GM12878 (cell line): ENCODE measurements at regions not wholly inside any gene's neighbourhood (a gene's known extent, or its start where the extent isn't known, plus 50 kb on each side); places are given as distances from the start of the nearest gene placed in this dataset.

ENCODE experiments used
- ATAC-seq: fragments of 200-7000 bp; cut with Tn5 transposase; 3 replicates; pipeline ENCODE4 v1.9.1; 2020; ENCODE audit warnings: mild to moderate bottlenecking, moderate library complexity
- BruUV-seq: library from RNA; stranded (reverse); fragments of 400-500 nt; replicated peaks from 2 replicates; lab custom pipeline; 2021; lab: Mats Ljungman, UMichigan
- CTCF ChIA-PET: fragments of 300-600 bp; sonication (Branson Sonifier 250); formaldehyde crosslinking; extraction: SDS; loops from one replicate; lab custom pipeline; 2021; ENCODE audit warnings: inconsistent platforms; lab: Yijun Ruan, JAX
- POLR2A ChIA-PET: fragments of 350-600 bp; formaldehyde crosslinking; extraction: SDS; loops from one replicate; lab custom pipeline; 2021; ENCODE audit warnings: inconsistent platforms; lab: Charles Lee
- RAD21 ChIA-PET: fragments of 300-600 bp; sonication (Branson Sonifier 250); formaldehyde crosslinking; loops from one replicate; lab custom pipeline; 2023; ENCODE audit warnings: antibody characterized with exemption; ENCODE audit not compliant: unreplicated experiment; lab: Charles Lee
- SMC1A ChIA-PET: fragments of 300-600 bp; sonication (Branson Sonifier 250); formaldehyde crosslinking; loops from one replicate; lab custom pipeline; 2023; ENCODE audit not compliant: unreplicated experiment, uncharacterized antibody; lab: Charles Lee
- DNase-seq: peaks from one replicate; pipeline ENCODE4 v3.0.0-alpha.2; 2011; ENCODE audit warnings: low read depth, low spot score
- FAIRE-seq: peaks from 3 replicates; lab custom pipeline; 2011; peaks lifted over from hg19 to GRCh38; lab: Jason Lieb, UNC
- H2AFZ ChIP-seq: 2 replicates; pipeline ENCODE4 v1.6.0; 2011; ENCODE audit warnings: low read depth, low read length, control low read depth; ENCODE audit not compliant: control insufficient read depth
- H3K27ac ChIP-seq: 2 replicates; pipeline ENCODE4 v1.5.1; 2011; ENCODE audit warnings: control low read depth; ENCODE audit not compliant: control insufficient read depth, insufficient read depth
- H3K27me3 ChIP-seq, 2 experiments: replicated peaks in 1 of 2; 2 replicates each; pipeline versions ENCODE4 v1.6.0 to v1.6.1; 2011; ENCODE audit warnings: low read length in 1 of 2; ENCODE audit not compliant: control insufficient read depth in 2 of 2, insufficient read depth in 2 of 2
- H3K36me3 ChIP-seq, 2 experiments: 2 replicates each; pipeline ENCODE4 v1.5.1; 2011; ENCODE audit warnings: low read length in 1 of 2; ENCODE audit not compliant: control insufficient read depth in 2 of 2, insufficient read depth in 2 of 2
- H3K4me1 ChIP-seq: 2 replicates; pipeline ENCODE4 v1.6.1; 2011; ENCODE audit warnings: mild to moderate bottlenecking, low read length, moderate library complexity, mixed read lengths; ENCODE audit not compliant: control insufficient read depth, insufficient read depth
- H3K4me2 ChIP-seq: 2 replicates; pipeline ENCODE4 v1.6.0; 2011; ENCODE audit warnings: control low read depth; ENCODE audit not compliant: control insufficient read depth, insufficient read depth
- H3K4me3 ChIP-seq: fragments of 200-600 bp; sonication (generic); 2 replicates; pipeline ENCODE4 v1.5.1; 2016
- H3K79me2 ChIP-seq: 2 replicates; pipeline ENCODE4 v1.6.0; 2011; ENCODE audit warnings: low read length; ENCODE audit not compliant: control insufficient read depth, insufficient read depth
- H3K9ac ChIP-seq: 2 replicates; pipeline ENCODE4 v1.8.0; 2011; ENCODE audit warnings: low read length, control low read depth, mixed read lengths; ENCODE audit not compliant: control insufficient read depth, insufficient read depth
- H3K9me3 ChIP-seq: replicated peaks from 3 replicates; pipeline ENCODE4 v1.5.1; 2011; ENCODE audit warnings: mild to moderate bottlenecking, low read length; ENCODE audit not compliant: control insufficient read depth, insufficient read depth
- H4K20me1 ChIP-seq: 2 replicates; pipeline ENCODE4 v1.6.0; 2011; ENCODE audit not compliant: control insufficient read depth, insufficient read depth
- ATF7 ChIP-seq: fragments of 450-650 bp; IDR thresholded peaks from 2 replicates; pipeline ENCODE4 v1.6.1; 2016; ENCODE audit warnings: low read depth, mild to moderate bottlenecking
- BMI1 ChIP-seq: fragments of 450-650 bp; IDR thresholded peaks from 2 replicates; pipeline ENCODE4 v1.6.1; 2016; ENCODE audit warnings: mild to moderate bottlenecking, moderate library complexity, borderline replicate concordance
- EED ChIP-seq: sonication (generic); IDR thresholded peaks from 2 replicates; pipeline ENCODE4 v1.6.1; 2016; ENCODE audit warnings: antibody characterized with exemption, low read depth
- ESRRA ChIP-seq: IDR thresholded peaks from 2 replicates; pipeline ENCODE4 v1.6.1; 2012; ENCODE audit warnings: mild to moderate bottlenecking, low read length, improper control_type of control experiment
- EZH2 ChIP-seq: IDR thresholded peaks from 2 replicates; pipeline ENCODE4 v1.6.1; 2012; ENCODE audit warnings: low read depth, mild to moderate bottlenecking, control low read depth, inconsistent platforms, low read length, borderline replicate concordance; ENCODE audit not compliant: control insufficient read depth
- HSF1 ChIP-seq: fragments of 150-350 bp; IDR thresholded peaks from 2 replicates; pipeline ENCODE4 v1.6.1; 2014; ENCODE audit warnings: mild to moderate bottlenecking, low read depth, low read length
- MAX ChIP-seq: IDR thresholded peaks from 2 replicates; pipeline ENCODE4 v1.6.1; 2012; ENCODE audit warnings: low read depth, low read length, improper control_type of control experiment
- MYB ChIP-seq: fragments of 150-350 bp; IDR thresholded peaks from 2 replicates; pipeline ENCODE4 v1.6.1; 2014; ENCODE audit warnings: mild to moderate bottlenecking, low read depth, low read length, borderline replicate concordance
- PAX8 ChIP-seq: fragments of 450-650 bp; IDR thresholded peaks from 2 replicates; pipeline ENCODE4 v1.6.1; 2017; ENCODE audit warnings: mild to moderate bottlenecking, moderate library complexity
- PKNOX1 ChIP-seq: fragments of 450-650 bp; IDR thresholded peaks from 2 replicates; pipeline ENCODE4 v1.6.1; 2016; ENCODE audit warnings: mild to moderate bottlenecking
- POLR2A ChIP-seq: IDR thresholded peaks from 2 replicates; pipeline ENCODE4 v1.6.1; 2011; ENCODE audit warnings: low read depth, mild to moderate bottlenecking, low read length
- POU2F2 ChIP-seq: IDR thresholded peaks from 3 replicates; pipeline ENCODE4 v1.6.1; 2011; ENCODE audit warnings: low read depth, mild to moderate bottlenecking, low read length, borderline replicate concordance
- SMAD5 ChIP-seq: IDR thresholded peaks from 2 replicates; pipeline ENCODE4 v1.6.1; 2016; ENCODE audit warnings: antibody characterized with exemption, low read depth
- SREBF1 ChIP-seq: IDR thresholded peaks from 2 replicates; pipeline ENCODE4 v1.6.1; 2012; ENCODE audit warnings: mild to moderate bottlenecking, low read length
- SRF ChIP-seq, 2 experiments: IDR thresholded peaks; 2 replicates each; pipeline ENCODE4 v1.6.1; 2011; ENCODE audit warnings: low read depth in 2 of 2, low read length in 2 of 2, mild to moderate bottlenecking in 1 of 2, moderate library complexity in 1 of 2
- STAT3 ChIP-seq: IDR thresholded peaks from 2 replicates; pipeline ENCODE4 v1.6.1; 2011; ENCODE audit warnings: low read depth, low read length, improper control_type of control experiment
- SUPT20H ChIP-seq: IDR thresholded peaks from 2 replicates; pipeline ENCODE4 v1.6.1; 2011; ENCODE audit warnings: low read depth, mild to moderate bottlenecking, low read length, moderate library complexity, borderline replicate concordance; ENCODE audit not compliant: control insufficient read depth
- YY1 ChIP-seq: IDR thresholded peaks from 2 replicates; pipeline ENCODE4 v1.6.1; 2011; ENCODE audit warnings: low read depth, mild to moderate bottlenecking, low read length
- WGBS: methylation state at CpG from one replicate; pipeline ENCODE4 v1.1.6; 2016; ENCODE audit warnings: low lambda C conversion rate; ENCODE audit not compliant: insufficient replicate concordance, insufficient coverage; ENCODE audit errors: missing lambda C conversion rate; 5-methylcytosine and 5-hydroxymethylcytosine counted together
- in situ Hi-C: fragments of 300-500 bp; cut with MboI; formaldehyde crosslinking; loops from 9 replicates; pipeline ENCODE4 v1.14.3; 2018; ENCODE audit warnings: mixed read lengths
- intact Hi-C: fragments of 100-400 bp; cut with micrococcal nuclease; formaldehyde crosslinking; loops from one replicate; pipeline ENCODE4 v1.14.2; 2022; ENCODE audit not compliant: unreplicated experiment

- no TSS peak for BruUV-seq
- Histone ChIP-seq H3K4me1 (no peaks in the 10 kb centered on the region), H3K4me2 (no peak overlapping the region), H3K27ac (no peak overlapping the region), H3K27me3 (peaks cover 0 to 2% of the 10 kb centered on the region in 2 experiments; a peak in 3 of 4 replicates), H4K20me1 (no peaks in the 10 kb centered on the region), H3K4me3 (no peak overlapping the region), H3K79me2 (no peaks in the 10 kb centered on the region), H3K36me3 (no peaks in the 10 kb centered on the region), H2AFZ (no peak overlapping the region), H3K9me3 (no peaks in the 10 kb centered on the region), H3K9ac (no peak overlapping the region)
- intact Hi-C loops (no loop called here), in situ Hi-C loops (no loop called here)
- 38% methylated on average over 9 of the region's 9 CpGs for WGBS
- ChIA-PET CTCF (no interaction called here), RAD21 (no interaction called here), SMC1A (no interaction called here), POLR2A (no interaction called here)
- ATAC-seq: no peak
- no peak for FAIRE-seq
- TF ChIP-seq SREBF1: no peak
- TF ChIP-seq MYB: no peak
- TF ChIP-seq YY1: no peak
- no peak for TF ChIP-seq PKNOX1
- TF ChIP-seq STAT3: no peak
- TF ChIP-seq PAX8: no peak
- TF ChIP-seq MAX: no peak
- TF ChIP-seq ESRRA: no peak
- TF ChIP-seq EZH2: no peak
- TF ChIP-seq SUPT20H: no peak
- TF ChIP-seq EED: no peak
- no peak for TF ChIP-seq HSF1
- TF ChIP-seq POU2F2: no peak
- TF ChIP-seq BMI1: no peak
- TF ChIP-seq ATF7: no peak
- TF ChIP-seq SMAD5: no peak
- TF ChIP-seq SRF (IDR thresholded peaks at IDR 0.05; ENCODE audit: low read depth in 2 of 2, low read length in 2 of 2): no peak
- no peak for TF ChIP-seq POLR2A
- DNase-seq: no peak
These were observed 65.1 kb upstream of the FAM222A start for GRCh38 chr12:109648521-109648920.
